ENCODE measurements at regions not wholly inside any gene's neighbourhood (a gene's known extent, or its start where the extent isn't known, plus 50 kb on each side); places are given as distances from the start of the nearest gene placed in this dataset.

- no peaks in the 10 kb centered on the region for H3K9me3 Mint-ChIP-seq (ENCODE audit: low read depth)
- no peaks in the 10 kb centered on the region for H3K4me1 Mint-ChIP-seq (ENCODE audit: low read depth)
- TF ChIP-seq CTCF (IDR thresholded peaks at IDR 0.05) = no peak
- no peak for DNase-seq (ENCODE audit: low spot score)
- H3K27ac Mint-ChIP-seq (ENCODE audit: unreplicated experiment) = no peak overlapping the region
- H3K36me3 Mint-ChIP-seq (ENCODE audit: low read depth) = no peaks in the 10 kb centered on the region
- H3K27me3 Mint-ChIP-seq (ENCODE audit: low read depth) = peaks cover 6% of the 10 kb centered on the region
- no peak overlapping the region for H3K4me3 Mint-ChIP-seq (ENCODE audit: unreplicated experiment)
These were observed 102.6 kb upstream of the MYCBP2 start for GRCh38 chr13:77429320-77430142.

GRCh38 chr13:77425705-77426104, 98.8 kb upstream of the MYCBP2 start:
- no peak overlapping the region for H3K27ac Mint-ChIP-seq (ENCODE audit: unreplicated experiment)
- no peaks in the 10 kb centered on the region for H3K27me3 Mint-ChIP-seq (ENCODE audit: low read depth)
- H3K9me3 Mint-ChIP-seq (ENCODE audit: low read depth) = no peaks in the 10 kb centered on the region
- H3K36me3 Mint-ChIP-seq (ENCODE audit: low read depth) = no peaks in the 10 kb centered on the region
- TF ChIP-seq CTCF (IDR thresholded peaks at IDR 0.05) = no peak
- DNase-seq (ENCODE audit: low spot score) = no peak
- H3K4me1 Mint-ChIP-seq (ENCODE audit: low read depth) = no peaks in the 10 kb centered on the region
- no peak overlapping the region for H3K4me3 Mint-ChIP-seq (ENCODE audit: unreplicated experiment)

- Mint-ChIP-seq H3K9me3 (ENCODE audit: low read depth) (peaks cover 7% of the 10 kb centered on the region), H3K4me3 (ENCODE audit: unreplicated experiment) (no peak overlapping the region), H3K27me3 (ENCODE audit: low read depth) (no peaks in the 10 kb centered on the region), H3K36me3 (ENCODE audit: low read depth) (no peaks in the 10 kb centered on the region), H3K4me1 (ENCODE audit: low read depth) (no peaks in the 10 kb centered on the region), H3K27ac (ENCODE audit: unreplicated experiment) (no peak overlapping the region)
- no peak for DNase-seq (ENCODE audit: low spot score)
- TF ChIP-seq CTCF (IDR thresholded peaks at IDR 0.05) = no peak
These were observed 96.4 kb upstream of the MYCBP2 start for GRCh38 chr13:77423296-77423695.

- Mint-ChIP-seq H3K9me3 (ENCODE audit: low read depth) (peaks cover 7% of the 10 kb centered on the region), H3K4me1 (ENCODE audit: low read depth) (no peaks in the 10 kb centered on the region), H3K27me3 (ENCODE audit: low read depth) (no peaks in the 10 kb centered on the region), H3K27ac (ENCODE audit: unreplicated experiment) (no peak overlapping the region), H3K4me3 (ENCODE audit: unreplicated experiment) (no peak overlapping the region), H3K36me3 (ENCODE audit: low read depth) (no peaks in the 10 kb centered on the region)
- no peak for TF ChIP-seq CTCF (IDR thresholded peaks at IDR 0.05)
- no peak for DNase-seq (ENCODE audit: low spot score)
These were observed 95.8 kb upstream of the MYCBP2 start for GRCh38 chr13:77422724-77423123.

- peaks cover 7% of the 10 kb centered on the region for H3K9me3 Mint-ChIP-seq (ENCODE audit: low read depth)
- no peak for DNase-seq (ENCODE audit: low spot score)
- H3K27me3 Mint-ChIP-seq (ENCODE audit: low read depth) = peaks cover 2% of the 10 kb centered on the region
- H3K27ac Mint-ChIP-seq (ENCODE audit: unreplicated experiment) = no peak overlapping the region
- TF ChIP-seq CTCF (IDR thresholded peaks at IDR 0.05) = no peak
- H3K36me3 Mint-ChIP-seq (ENCODE audit: low read depth) = no peaks in the 10 kb centered on the region
- no peak overlapping the region for H3K4me3 Mint-ChIP-seq (ENCODE audit: unreplicated experiment)
- H3K4me1 Mint-ChIP-seq (ENCODE audit: low read depth) = no peaks in the 10 kb centered on the region
These were observed 91.0 kb upstream of the MYCBP2 start for GRCh38 chr13:77417897-77418296.

Measured in chondrocyte (in vitro differentiated cells).